GM12875 (cell line): ENCODE measurements at regions not wholly inside any gene's neighbourhood (a gene's known extent, or its start where the extent isn't known, plus 50 kb on each side); places are given as distances from the start of the nearest gene placed in this dataset.

ENCODE experiments used
- H3K4me3 ChIP-seq: one replicate; pipeline ENCODE4 v1.5.1; 2011; ENCODE audit warnings: low read depth, low read length, control low read depth
- TF ChIP-seq, protein P1 (sequence below): IDR thresholded peaks from 2 replicates; pipeline ENCODE4 v1.5.1; 2011; ENCODE audit warnings: low read depth, mild to moderate bottlenecking, control low read depth, inconsistent platforms, low read length, moderate library complexity, borderline replicate concordance; ENCODE audit not compliant: insufficient read depth

- TF ChIP-seq, protein P1, sequence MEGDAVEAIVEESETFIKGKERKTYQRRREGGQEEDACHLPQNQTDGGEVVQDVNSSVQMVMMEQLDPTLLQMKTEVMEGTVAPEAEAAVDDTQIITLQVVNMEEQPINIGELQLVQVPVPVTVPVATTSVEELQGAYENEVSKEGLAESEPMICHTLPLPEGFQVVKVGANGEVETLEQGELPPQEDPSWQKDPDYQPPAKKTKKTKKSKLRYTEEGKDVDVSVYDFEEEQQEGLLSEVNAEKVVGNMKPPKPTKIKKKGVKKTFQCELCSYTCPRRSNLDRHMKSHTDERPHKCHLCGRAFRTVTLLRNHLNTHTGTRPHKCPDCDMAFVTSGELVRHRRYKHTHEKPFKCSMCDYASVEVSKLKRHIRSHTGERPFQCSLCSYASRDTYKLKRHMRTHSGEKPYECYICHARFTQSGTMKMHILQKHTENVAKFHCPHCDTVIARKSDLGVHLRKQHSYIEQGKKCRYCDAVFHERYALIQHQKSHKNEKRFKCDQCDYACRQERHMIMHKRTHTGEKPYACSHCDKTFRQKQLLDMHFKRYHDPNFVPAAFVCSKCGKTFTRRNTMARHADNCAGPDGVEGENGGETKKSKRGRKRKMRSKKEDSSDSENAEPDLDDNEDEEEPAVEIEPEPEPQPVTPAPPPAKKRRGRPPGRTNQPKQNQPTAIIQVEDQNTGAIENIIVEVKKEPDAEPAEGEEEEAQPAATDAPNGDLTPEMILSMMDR, result no peak
- no peak overlapping the region for H3K4me3 ChIP-seq
Observed at GRCh38 chr3:182370949-182371348, 422.4 kb upstream of the ATP11B start.

- TF ChIP-seq, protein P1, result no peak
- H3K4me3 ChIP-seq, result no peak overlapping the region
Observed at GRCh38 chr3:182375916-182376315, 417.4 kb upstream of the ATP11B start.

- TF ChIP-seq, protein P1, result no peak
- H3K4me3 ChIP-seq, result no peak overlapping the region
Observed at GRCh38 chr3:182382112-182382857, 411.0 kb upstream of the ATP11B start.

DNA sequence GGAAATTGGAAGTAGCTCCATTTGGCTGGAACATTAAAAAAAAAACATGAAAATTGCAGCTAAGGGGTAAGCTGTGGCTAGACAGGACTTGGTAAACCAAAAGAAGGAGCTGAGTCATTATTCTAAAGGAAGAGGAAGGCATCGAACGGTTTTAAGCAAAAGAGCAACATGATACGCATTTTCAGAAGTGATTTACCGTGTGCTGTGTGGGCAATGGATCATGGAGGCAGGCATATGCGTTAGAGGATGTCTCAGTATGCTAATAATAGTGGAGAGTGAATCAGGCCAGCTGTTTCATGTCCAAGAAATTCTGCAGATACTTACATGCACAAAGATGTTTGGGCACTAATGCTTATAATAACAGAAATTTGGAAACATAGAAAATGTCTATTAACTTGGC, 409.1 kb upstream of the ATP11B start:
- TF ChIP-seq, protein P1, result no peak
- no peak overlapping the region for H3K4me3 ChIP-seq

DNA sequence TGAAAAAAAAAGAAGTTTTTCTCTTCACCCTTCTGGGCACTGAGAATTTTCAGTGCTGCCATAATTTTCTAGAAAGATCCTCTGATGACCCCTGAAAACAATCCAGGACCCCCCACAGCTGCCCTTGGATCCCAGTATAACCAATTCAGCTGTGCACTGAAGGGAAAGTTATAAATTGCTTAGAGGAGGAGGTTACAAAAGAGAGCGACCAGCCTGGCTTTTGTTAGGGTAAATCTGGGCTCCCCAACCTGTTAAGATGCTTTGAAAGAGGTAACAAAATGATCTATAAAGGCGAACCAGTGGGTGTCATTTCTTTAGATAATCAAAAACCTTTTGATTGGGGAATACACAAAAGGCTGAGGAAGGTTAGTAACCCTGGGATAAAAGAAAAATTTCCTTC, 407.9 kb upstream of the ATP11B start:
- TF ChIP-seq, protein P1, result no peak
- H3K4me3 ChIP-seq, result no peak overlapping the region

DNA sequence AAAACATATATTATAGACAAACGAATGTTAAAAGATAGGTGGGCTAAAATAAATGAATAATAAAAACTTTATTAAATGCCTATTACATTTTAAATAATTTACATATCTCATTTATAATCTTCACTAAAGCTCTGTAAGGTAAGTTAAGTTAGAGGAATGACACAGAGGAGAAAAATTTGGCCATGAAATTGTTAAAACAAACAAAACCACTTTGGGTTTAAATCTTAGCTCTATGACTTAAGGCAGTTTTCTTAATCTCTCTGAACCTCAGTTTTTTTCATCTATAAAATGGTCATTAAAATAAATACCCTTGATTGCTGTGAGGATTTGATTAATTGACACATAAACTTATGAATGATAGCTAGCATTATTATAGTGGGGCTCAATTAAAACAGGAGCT, 404.8 kb upstream of the ATP11B start:
- TF ChIP-seq, protein P1, result no peak

DNA sequence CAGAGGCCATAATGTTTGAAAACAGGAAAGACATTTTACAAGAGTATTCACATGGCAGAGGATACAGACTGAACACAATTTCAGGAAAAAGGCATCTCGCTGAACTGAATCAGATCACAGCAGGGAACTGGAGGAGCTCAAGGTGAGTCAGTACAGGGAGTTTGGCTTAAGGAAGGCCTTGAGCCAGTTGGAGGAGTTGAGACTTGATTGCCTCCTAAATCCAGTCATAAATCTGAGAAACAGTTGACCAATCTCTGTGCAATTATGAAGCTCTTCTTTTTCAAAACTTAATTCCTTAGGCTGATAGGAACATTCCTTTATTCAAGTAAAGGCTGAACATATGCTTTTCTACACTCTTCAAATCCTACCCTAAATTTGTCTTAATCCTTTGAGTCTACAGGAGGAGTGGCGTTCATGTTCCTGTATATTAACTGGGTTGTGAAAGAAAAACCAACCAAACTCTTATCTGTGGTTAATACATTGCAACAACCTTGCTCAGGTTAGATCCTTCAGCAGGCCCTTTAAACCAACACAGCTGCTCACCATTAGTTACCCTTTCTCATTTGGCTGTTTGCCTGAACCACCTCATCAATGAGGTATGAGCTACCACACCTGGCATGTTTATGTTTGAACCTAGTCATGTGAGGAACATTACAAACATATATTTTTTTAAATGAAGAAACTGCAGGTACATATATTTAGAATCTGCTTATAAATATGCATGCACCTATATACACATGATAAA, 404.1 kb upstream of the ATP11B start:
- TF ChIP-seq, protein P1, result no peak
- no peak overlapping the region for H3K4me3 ChIP-seq

More for the DNA sequence above, 404.8 kb upstream of the ATP11B start:
- H3K4me3 ChIP-seq, result no peak overlapping the region
